ENCODE measurements at regions not wholly inside any gene's neighbourhood (a gene's known extent, or its start where the extent isn't known, plus 50 kb on each side); places are given as distances from the start of the nearest gene placed in this dataset.

DNA sequence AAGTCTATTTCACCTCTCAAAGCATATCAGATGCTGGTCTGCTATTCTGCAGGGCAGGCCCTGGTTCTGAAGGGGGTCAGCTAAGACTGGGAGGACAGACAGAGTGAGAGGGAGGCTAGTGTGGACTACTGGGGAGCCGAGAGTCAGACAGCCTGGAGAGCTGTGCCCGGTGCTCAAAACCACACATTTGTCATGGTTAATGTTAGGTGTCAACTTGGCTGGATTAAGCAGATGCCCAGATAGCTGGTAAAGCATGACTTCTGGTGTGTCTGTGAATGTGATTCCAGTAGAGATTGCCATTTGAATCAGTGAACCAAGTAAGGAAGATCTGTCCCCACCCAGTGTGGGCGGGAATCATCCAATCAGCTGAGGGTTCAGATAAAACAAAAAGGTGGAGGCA lies 102.6 kb downstream of the SNX19 start:
- H3K4me3 ChIP-seq (ENCODE audit: low read length): no peak overlapping the region
- no peak for DNase-seq (ENCODE audit: low read depth)
- TF ChIP-seq, protein P1, sequence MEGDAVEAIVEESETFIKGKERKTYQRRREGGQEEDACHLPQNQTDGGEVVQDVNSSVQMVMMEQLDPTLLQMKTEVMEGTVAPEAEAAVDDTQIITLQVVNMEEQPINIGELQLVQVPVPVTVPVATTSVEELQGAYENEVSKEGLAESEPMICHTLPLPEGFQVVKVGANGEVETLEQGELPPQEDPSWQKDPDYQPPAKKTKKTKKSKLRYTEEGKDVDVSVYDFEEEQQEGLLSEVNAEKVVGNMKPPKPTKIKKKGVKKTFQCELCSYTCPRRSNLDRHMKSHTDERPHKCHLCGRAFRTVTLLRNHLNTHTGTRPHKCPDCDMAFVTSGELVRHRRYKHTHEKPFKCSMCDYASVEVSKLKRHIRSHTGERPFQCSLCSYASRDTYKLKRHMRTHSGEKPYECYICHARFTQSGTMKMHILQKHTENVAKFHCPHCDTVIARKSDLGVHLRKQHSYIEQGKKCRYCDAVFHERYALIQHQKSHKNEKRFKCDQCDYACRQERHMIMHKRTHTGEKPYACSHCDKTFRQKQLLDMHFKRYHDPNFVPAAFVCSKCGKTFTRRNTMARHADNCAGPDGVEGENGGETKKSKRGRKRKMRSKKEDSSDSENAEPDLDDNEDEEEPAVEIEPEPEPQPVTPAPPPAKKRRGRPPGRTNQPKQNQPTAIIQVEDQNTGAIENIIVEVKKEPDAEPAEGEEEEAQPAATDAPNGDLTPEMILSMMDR (conservative IDR thresholded peaks at IDR 0.05; ENCODE audit: low read depth, low read length): no peak

DNA sequence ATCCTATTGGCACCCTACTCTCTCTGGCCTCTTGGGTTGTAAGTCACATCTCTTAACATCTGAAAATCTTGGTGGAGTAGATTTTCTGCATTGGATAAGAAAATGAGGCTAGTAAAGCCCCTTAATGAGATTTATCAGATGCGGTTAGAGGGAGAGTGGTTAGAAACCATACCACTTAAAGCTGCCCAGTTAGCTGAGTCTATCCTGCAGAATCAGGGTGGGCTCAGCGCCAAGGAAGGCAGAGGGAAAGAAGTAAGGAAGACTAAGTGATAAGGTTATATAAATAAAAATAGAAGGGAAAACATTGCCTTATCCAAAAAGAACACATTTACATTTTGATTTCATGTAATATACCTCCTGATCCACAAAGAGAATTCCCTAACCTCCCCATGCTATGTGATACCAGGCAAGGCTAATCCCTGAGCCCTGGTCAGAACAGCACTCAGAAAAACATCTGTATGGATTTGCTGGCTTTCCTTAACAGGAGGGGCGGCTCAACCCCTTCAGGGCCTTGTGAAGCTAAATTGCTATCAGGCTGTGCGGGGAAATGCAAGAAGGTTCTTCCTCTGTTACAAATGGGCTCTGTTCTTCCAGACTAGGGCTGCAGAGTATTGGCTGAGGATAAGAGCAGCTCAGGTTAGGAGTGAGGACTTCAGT lies 101.7 kb downstream of the SNX19 start:
- DNase-seq (ENCODE audit: low read depth): peak; percentile 51
- no peak overlapping the region for H3K4me3 ChIP-seq (ENCODE audit: low read length)
- TF ChIP-seq, protein P1 (conservative IDR thresholded peaks at IDR 0.05; ENCODE audit: low read depth, low read length): no peak

DNA sequence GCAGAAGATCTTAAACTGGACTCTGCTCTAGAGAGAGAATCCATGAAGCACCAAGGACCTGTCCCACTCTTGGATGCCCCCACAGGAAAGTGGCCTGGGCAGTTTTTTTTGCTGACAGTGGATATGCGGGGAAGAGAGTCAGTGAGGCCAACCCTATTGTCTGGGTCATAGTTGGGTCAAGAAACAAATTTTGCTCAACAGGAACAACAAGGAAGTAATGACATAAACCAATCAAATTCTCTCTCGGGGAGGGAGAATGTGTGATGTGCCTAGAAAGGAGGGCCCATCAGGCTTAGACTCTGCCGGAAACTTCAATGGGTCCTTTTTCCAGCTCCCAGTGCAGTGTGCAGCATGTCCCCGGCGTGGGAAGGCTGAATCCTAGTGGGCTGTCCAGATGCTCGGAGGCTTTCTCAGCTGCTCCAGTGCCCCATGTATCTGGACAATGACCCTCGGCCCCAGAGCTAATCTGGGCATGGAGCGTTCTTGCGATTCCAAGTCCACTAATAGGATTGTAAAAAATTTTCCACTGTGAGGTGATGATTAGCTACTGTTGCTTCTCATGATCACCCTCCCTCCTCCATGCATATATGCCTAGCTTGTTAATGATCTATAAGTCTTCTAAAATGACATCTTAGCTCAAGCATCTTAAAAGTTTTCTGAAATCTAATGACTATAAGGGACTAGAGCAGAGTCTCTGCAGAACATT lies 101.0 kb downstream of the SNX19 start:
- TF ChIP-seq, protein P1 (conservative IDR thresholded peaks at IDR 0.05; ENCODE audit: low read depth, low read length): no peak

DNA sequence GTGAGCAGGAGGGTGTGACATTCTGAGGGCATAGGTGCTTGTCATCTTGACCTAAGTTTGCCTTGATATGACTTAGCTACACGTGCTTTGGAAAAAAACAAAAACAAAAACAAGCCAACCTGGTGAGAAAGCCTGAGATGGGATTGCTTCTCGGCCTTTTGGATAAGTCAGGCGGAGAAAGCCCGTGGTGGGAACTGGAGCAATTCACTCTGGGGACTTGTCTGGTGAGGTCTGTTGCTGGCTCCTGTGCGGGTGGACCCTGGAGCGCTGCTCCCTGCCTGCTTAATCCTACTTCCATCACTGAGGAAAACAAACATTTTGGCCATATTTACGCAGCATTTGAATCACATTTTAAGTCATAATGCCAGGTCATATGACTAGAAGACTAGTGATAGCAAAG lies 100.3 kb downstream of the SNX19 start:
- TF ChIP-seq, protein P1 (conservative IDR thresholded peaks at IDR 0.05; ENCODE audit: low read depth, low read length): no peak
- no peak overlapping the region for H3K4me3 ChIP-seq (ENCODE audit: low read length)

More for the DNA sequence above, 101.0 kb downstream of the SNX19 start:
- H3K4me3 ChIP-seq (ENCODE audit: low read length): no peak overlapping the region
- peak; percentile 55 for DNase-seq (ENCODE audit: low read depth)

DNA sequence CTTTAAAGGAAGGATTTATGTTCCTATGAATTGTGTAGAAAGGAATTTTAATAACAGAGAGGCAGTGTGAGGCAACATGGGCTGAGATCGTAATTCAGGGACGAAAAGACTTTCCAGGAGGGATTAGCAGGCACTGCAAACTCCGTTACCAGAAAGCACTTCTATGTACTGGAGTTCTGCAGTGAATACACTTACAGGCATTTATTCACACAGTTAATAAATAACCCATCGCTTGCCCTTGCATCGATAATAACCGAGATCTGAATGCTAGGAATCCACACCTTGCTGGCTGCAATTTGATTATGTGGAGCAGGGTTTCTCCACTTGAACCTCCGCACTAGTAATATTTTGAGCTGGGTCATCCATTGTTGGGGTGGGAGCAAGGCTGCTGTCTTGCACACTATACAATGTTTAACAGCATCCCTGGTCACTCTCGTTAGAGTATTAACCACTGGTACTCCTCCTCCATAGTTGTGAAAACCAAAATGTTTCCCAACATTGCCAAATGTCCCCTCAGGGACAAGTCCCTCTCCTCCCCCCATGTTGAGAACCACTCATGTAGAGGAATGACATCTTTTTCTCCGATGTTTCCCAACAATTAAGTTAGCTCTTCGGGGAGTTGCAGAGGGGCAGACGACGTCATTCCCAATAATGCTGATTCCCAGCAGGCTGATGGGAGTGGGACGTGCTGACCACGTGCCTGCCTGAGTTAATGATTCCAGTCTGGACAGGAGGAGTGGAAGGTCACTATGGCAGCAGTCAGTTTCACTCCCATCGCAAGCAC lies 99.5 kb downstream of the SNX19 start:
- DNase-seq (ENCODE audit: low read depth): peak; percentile 72
- no peak overlapping the region for H3K4me3 ChIP-seq (ENCODE audit: low read length)
- TF ChIP-seq, protein P1 (conservative IDR thresholded peaks at IDR 0.05; ENCODE audit: low read depth, low read length): no peak

More for the DNA sequence above, 100.3 kb downstream of the SNX19 start:
- no peak for DNase-seq (ENCODE audit: low read depth)

DNA sequence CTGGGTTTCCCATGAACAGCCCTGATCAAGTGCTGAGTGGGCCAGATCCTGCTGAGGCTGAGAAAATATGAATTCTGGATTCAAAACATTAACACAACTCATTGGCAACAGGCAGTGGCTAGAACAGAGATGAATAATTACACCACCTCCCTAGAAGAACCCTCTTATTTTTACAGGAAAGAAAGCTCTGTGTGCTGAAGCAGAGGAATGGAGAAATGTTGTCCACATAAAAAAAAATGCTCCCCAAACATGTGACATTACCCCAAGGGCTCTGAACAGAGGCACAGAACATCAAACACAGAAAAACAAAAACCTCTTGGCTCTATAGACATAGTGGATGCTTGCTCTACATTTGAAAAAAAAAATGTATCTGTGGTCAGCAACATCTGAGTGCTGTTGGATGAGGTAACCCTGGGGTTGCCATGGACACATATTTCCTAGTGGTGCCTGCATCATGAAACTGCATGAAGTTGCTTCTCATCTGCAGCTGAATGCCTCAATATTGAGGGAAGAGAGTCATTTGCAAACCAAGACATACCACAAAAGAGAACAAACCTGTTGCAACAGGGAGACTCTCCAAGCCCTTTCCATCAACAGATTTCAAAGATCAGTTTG lies 98.8 kb downstream of the SNX19 start:
- TF ChIP-seq, protein P1 (conservative IDR thresholded peaks at IDR 0.05; ENCODE audit: low read depth, low read length): no peak
- no peak for DNase-seq (ENCODE audit: low read depth)
- no peak overlapping the region for H3K4me3 ChIP-seq (ENCODE audit: low read length)
